Caco-2 (cell line): ENCODE measurements at regions not wholly inside any gene's neighbourhood (a gene's known extent, or its start where the extent isn't known, plus 50 kb on each side); places are given as distances from the start of the nearest gene placed in this dataset.
A peak's percentile ranks its signal among the peaks of the same experiment; 100 is the strongest.

Source experiments
- BruUV-seq: library from RNA; stranded (reverse); fragments of 400-500 nt; replicated peaks from 2 replicates; lab custom pipeline; 2021; lab: Mats Ljungman, UMichigan
- CTCF ChIA-PET: fragments of 300-600 bp; sonication (Branson Sonifier 250); formaldehyde crosslinking; loops from one replicate; lab custom pipeline; 2022; ENCODE audit warnings: antibody characterized with exemption; lab: Charles Lee
- POLR2A ChIA-PET: fragments of 300-600 bp; sonication (Branson Sonifier 250); formaldehyde crosslinking; loops from one replicate; lab custom pipeline; 2022; ENCODE audit warnings: antibody characterized with exemption; lab: Charles Lee
- DNase-seq, 2 experiments: peaks; one replicate each; pipeline versions ENCODE4 v3.0.0 to v3.0.0-alpha.2; 2020 to 2022
- H3K27me3 ChIP-seq: replicated peaks from 2 replicates; pipeline ENCODE4 v1.6.0; 2011; ENCODE audit warnings: low read length; ENCODE audit not compliant: control insufficient read depth, insufficient read depth
- H3K36me3 ChIP-seq: 2 replicates; pipeline ENCODE4 v1.5.1; 2011; ENCODE audit warnings: low read length; ENCODE audit not compliant: control insufficient read depth, insufficient read depth
- H3K4me1 ChIP-seq: fragments of 250-450 bp; sonication (Bioruptor Pico); 2 replicates; pipeline ENCODE4 v1.5.1; 2020; ENCODE audit warnings: mild to moderate bottlenecking
- H3K4me3 ChIP-seq: 2 replicates; pipeline ENCODE4 v1.5.1; 2011; ENCODE audit warnings: low read depth, mild to moderate bottlenecking, control low read depth, low read length
- H3K9me3 ChIP-seq: fragments of 250-450 bp; sonication (Bioruptor Pico); 2 replicates; pipeline ENCODE4 v1.5.1; 2020; ENCODE audit warnings: mild to moderate bottlenecking, moderate library complexity
- H3K27ac Mint-ChIP-seq: one replicate; pipeline ENCODE4 v1.8.0; 2022; ENCODE audit warnings: mixed read lengths; ENCODE audit not compliant: unreplicated experiment
- H3K27me3 Mint-ChIP-seq: one replicate; pipeline ENCODE4 v1.8.0; 2022; ENCODE audit warnings: mixed read lengths; ENCODE audit not compliant: insufficient read depth, unreplicated experiment
- H3K36me3 Mint-ChIP-seq: one replicate; pipeline ENCODE4 v1.8.0; 2022; ENCODE audit warnings: mild to moderate bottlenecking, mixed read lengths; ENCODE audit not compliant: insufficient read depth, unreplicated experiment
- H3K4me1 Mint-ChIP-seq: one replicate; pipeline ENCODE4 v1.8.0; 2022; ENCODE audit warnings: low read depth, mixed read lengths; ENCODE audit not compliant: unreplicated experiment
- H3K4me3 Mint-ChIP-seq: one replicate; pipeline ENCODE4 v1.8.0; 2022; ENCODE audit warnings: mild to moderate bottlenecking, moderate library complexity, mixed read lengths; ENCODE audit not compliant: unreplicated experiment
- H3K9me3 Mint-ChIP-seq: one replicate; pipeline ENCODE4 v1.8.0; 2022; ENCODE audit warnings: mixed read lengths; ENCODE audit not compliant: unreplicated experiment
- CTCF ChIP-seq, 2 experiments: fragments of 200-600 bp in 1 of 2; IDR thresholded peaks; 1 replicate in 1 of 2; 2 replicates in 1 of 2; pipeline versions ENCODE4 v1.5.1 to v1.8.0; 2011 to 2022; ENCODE audit warnings: antibody characterized with exemption in 1 of 2, control low read depth in 1 of 2, inconsistent platforms in 1 of 2, low read depth in 1 of 2, low read length in 1 of 2, mild to moderate bottlenecking in 1 of 2, moderate library complexity in 1 of 2; ENCODE audit not compliant: insufficient read depth in 1 of 2, severe bottlenecking in 1 of 2, unreplicated experiment in 1 of 2
- intact Hi-C: fragments of 100-400 bp; cut with micrococcal nuclease; formaldehyde crosslinking; loops from one replicate; pipeline ENCODE4 v1.10.0; 2022; ENCODE audit not compliant: unreplicated experiment

DNA sequence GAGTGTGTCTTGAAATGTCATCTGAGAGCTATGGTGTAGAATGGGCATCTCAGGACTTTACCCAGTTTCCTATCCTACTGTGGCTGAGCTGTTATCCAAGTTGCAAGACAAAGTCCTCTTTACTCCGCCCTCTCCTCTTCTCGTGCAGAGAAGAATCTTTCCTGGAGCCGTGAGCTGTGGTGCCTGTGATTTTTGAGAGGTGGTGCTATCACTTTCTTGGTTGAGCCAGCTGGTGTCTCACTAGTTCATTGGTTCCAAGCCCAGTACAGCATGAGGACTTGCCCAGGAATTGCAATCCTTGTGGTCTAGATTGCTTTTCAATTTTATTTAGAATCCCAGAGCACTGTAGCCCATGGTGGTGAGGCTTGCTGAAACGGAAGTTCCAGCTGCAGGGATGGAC, 2300.3 kb downstream of the MAT2B start:
- no peak overlapping the region for H3K27ac Mint-ChIP-seq
- no TSS peak for BruUV-seq
- intact Hi-C loops = no loop called here

GRCh38 chr5:165808335-165808734, 2302.9 kb downstream of the MAT2B start:
- Mint-ChIP-seq H3K27ac (no peak overlapping the region), H3K9me3 (no peaks in the 10 kb centered on the region), H3K27me3 (no peaks in the 10 kb centered on the region), H3K4me1 (no peaks in the 10 kb centered on the region), H3K36me3 (no peaks in the 10 kb centered on the region), H3K4me3 (no peak overlapping the region)
- BruUV-seq = no TSS peak
- no peak for TF ChIP-seq CTCF (IDR thresholded peaks at IDR 0.05; ENCODE audit: insufficient read depth in 1 of 2, low read depth in 1 of 2, low read length in 1 of 2, severe bottlenecking in 1 of 2, unreplicated experiment in 1 of 2)
- no peak for DNase-seq
- H3K36me3 ChIP-seq = no peaks in the 10 kb centered on the region
- intact Hi-C loops = no loop called here
- ChIA-PET POLR2A (no interaction called here), CTCF (no interaction called here)
- H3K27me3 ChIP-seq = no peaks in the 10 kb centered on the region
- H3K4me1 ChIP-seq = no peaks in the 10 kb centered on the region
- H3K4me3 ChIP-seq = no peak overlapping the region
- H3K9me3 ChIP-seq = no peaks in the 10 kb centered on the region

More for the DNA sequence above, 2300.3 kb downstream of the MAT2B start:
- H3K4me3 ChIP-seq = no peak overlapping the region
- peaks cover 2% of the 10 kb centered on the region for H3K27me3 Mint-ChIP-seq
- no peaks in the 10 kb centered on the region for H3K27me3 ChIP-seq
- no peaks in the 10 kb centered on the region for H3K9me3 Mint-ChIP-seq
- no peak overlapping the region for H3K4me3 Mint-ChIP-seq
- ChIA-PET POLR2A (no interaction called here), CTCF (no interaction called here)
- H3K4me1 Mint-ChIP-seq = no peaks in the 10 kb centered on the region
- H3K36me3 ChIP-seq = no peaks in the 10 kb centered on the region
- no peaks in the 10 kb centered on the region for H3K4me1 ChIP-seq
- no peaks in the 10 kb centered on the region for H3K36me3 Mint-ChIP-seq
- H3K9me3 ChIP-seq = no peaks in the 10 kb centered on the region
- DNase-seq = peak; percentile 27 to 38
- no peak for TF ChIP-seq CTCF (IDR thresholded peaks at IDR 0.05; ENCODE audit: insufficient read depth in 1 of 2, low read depth in 1 of 2, low read length in 1 of 2, severe bottlenecking in 1 of 2, unreplicated experiment in 1 of 2)

DNA sequence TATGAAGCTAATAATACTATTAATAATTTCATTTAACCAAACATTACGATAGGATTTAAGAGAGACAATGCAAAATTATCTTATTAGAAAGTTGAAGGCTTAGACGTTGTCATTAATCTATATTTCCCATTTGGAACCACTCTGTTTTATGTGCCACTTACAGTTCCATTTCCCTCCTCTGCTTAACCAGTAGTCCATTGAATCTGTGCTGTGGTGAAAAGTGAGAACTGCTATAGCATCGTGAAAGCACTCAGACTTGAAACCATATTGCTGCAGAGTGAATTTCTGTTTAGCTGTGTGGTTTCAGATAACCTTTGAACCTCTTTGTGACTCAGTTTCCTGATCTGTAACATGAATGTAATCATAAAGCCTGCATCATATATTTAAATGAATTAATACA, 2304.5 kb downstream of the MAT2B start:
- Mint-ChIP-seq H3K4me3 (no peak overlapping the region), H3K4me1 (no peaks in the 10 kb centered on the region), H3K27me3 (no peaks in the 10 kb centered on the region), H3K27ac (no peak overlapping the region), H3K9me3 (no peaks in the 10 kb centered on the region), H3K36me3 (no peaks in the 10 kb centered on the region)
- POLR2A ChIA-PET = no interaction called here
- Histone ChIP-seq H3K36me3 (no peaks in the 10 kb centered on the region), H3K9me3 (no peaks in the 10 kb centered on the region), H3K4me1 (no peaks in the 10 kb centered on the region), H3K27me3 (no peaks in the 10 kb centered on the region), H3K4me3 (no peak overlapping the region)
- CTCF ChIA-PET = no interaction called here
- DNase-seq = no peak
- no TSS peak for BruUV-seq
- TF ChIP-seq CTCF (IDR thresholded peaks at IDR 0.05; ENCODE audit: insufficient read depth in 1 of 2, low read depth in 1 of 2, low read length in 1 of 2, severe bottlenecking in 1 of 2, unreplicated experiment in 1 of 2) = no peak
- intact Hi-C loops = no loop called here
